Motor neuron (in vitro differentiated cells): ENCODE measurements at regions not wholly inside any gene's neighbourhood (a gene's known extent, or its start where the extent isn't known, plus 50 kb on each side); places are given as distances from the start of the nearest gene placed in this dataset.

Experiments used
- ATAC-seq, 8 experiments: fragments of 200-7000 bp; cut with Tn5 transposase; replicated peaks in 6 of 8; 2 replicates each; pipeline ENCODE4 v1.8.0; 2021; ENCODE audit warnings: mild to moderate bottlenecking in 8 of 8, moderate library complexity in 8 of 8
- H3K27ac ChIP-seq, 2 donors: fragments of 250-450 bp; sonication (Bioruptor Pico); 2 replicates each; pipeline ENCODE4 v1.9.0; 2021; ENCODE audit warnings: antibody characterized with exemption in 2 of 2, mild to moderate bottlenecking in 2 of 2, moderate library complexity in 1 of 2
- H3K4me1 ChIP-seq, 2 donors: fragments of 250-450 bp; sonication (Bioruptor Pico); replicated peaks in 1 of 2; 2 replicates each; pipeline ENCODE4 v1.6.1; 2021; ENCODE audit warnings: antibody characterized with exemption in 2 of 2, mild to moderate bottlenecking in 2 of 2, moderate library complexity in 1 of 2
- H3K4me3 ChIP-seq, 5 donors: fragments of 250-450 bp; sonication (Bioruptor Pico); 2 replicates each; pipeline ENCODE4 v1.9.0; 2021; ENCODE audit warnings: antibody characterized with exemption in 5 of 5, mild to moderate bottlenecking in 5 of 5, moderate library complexity in 4 of 5
- WGBS, 10 experiments: fragments of 450-650 bp; shearing (Covaris generic); methylation state at CpG; one replicate each; pipeline ENCODE4 v1.0.0; 2022; 5-methylcytosine and 5-hydroxymethylcytosine counted together
- in situ Hi-C, 9 experiments: fragments of 400-800 bp; cut with MboI; loops; one replicate each; pipeline ENCODE4 v1.15.0; 2021; ENCODE audit warnings: low sequenced_read_pairs in 9 of 9, low pct_unique_long_range_greater_than_20kb in 2 of 9; ENCODE audit not compliant: unreplicated experiment in 9 of 9

DNA sequence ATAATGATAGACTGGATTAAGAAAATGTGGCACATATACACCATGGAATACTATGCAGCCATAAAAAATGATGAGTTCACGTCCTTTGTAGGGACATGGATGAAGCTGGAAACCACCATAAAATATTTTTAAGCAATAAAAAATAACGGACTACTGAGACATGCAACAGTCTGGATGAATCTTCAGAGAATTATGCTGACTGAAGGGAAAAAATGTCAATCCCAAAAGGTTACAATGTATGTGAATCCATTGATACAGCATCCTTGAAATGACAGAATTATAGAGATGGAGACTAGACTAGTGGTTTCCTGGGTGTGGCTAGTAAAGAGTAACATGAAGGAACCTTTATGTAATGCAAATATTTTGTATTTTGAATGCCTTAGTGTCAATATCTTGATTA lies 1808.6 kb upstream of the NUDT12 start:
- in situ Hi-C loops = no loop called here
- ATAC-seq = no peak
- WGBS, 10 experiments = 0 to 92% (median 14%) methylated on average over 1 to 2 of the region's 2 CpGs; no CpG with 5 or more reads in 3 of the 10 experiments
- Histone ChIP-seq H3K4me3 (no peak overlapping the region), H3K27ac (no peak overlapping the region), H3K4me1 (no peaks in the 10 kb centered on the region)

DNA sequence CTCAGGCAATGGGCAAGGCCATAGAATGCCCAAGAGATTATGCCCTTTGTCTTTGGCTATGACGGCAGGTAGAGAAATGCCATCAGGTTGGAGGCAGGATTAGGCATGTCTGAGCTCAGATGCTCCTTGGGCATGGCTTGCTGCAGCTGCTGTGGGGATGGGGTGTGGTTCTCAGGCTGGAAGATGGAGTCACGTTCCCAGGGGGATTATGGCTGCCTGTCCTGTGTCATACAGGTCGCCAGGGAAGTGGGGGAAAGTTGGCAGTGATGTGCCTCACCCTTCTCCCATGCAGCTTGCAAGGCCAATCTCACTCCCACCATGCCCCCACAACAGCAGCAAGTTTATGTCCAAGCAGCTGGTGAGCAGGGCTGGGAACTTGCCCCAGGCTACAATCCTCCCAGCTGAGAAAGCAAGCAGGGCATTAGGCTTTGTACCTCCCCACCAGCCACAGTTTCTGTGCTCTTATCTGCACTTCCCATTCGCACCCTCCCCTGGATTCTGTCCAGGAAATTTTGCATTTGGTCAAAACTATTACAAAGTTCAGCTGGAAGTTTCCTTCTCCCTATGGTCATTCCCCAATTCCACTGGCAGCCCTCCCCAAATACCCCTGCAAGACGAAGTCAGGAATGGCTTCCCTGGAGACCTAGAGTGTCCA lies 1788.0 kb upstream of the NUDT12 start:
- Histone ChIP-seq H3K27ac (no peak overlapping the region), H3K4me1 (no peaks in the 10 kb centered on the region), H3K4me3 (no peak overlapping the region)
- ATAC-seq = peak in 2 of 8 experiments; percentile 49 to 69
- 0 to 92% (median 80%) methylated on average over 1 to 3 of the region's 5 CpGs; no CpG with 5 or more reads in 1 of the 10 experiments for WGBS, 10 experiments
- in situ Hi-C loops = no loop called here

DNA sequence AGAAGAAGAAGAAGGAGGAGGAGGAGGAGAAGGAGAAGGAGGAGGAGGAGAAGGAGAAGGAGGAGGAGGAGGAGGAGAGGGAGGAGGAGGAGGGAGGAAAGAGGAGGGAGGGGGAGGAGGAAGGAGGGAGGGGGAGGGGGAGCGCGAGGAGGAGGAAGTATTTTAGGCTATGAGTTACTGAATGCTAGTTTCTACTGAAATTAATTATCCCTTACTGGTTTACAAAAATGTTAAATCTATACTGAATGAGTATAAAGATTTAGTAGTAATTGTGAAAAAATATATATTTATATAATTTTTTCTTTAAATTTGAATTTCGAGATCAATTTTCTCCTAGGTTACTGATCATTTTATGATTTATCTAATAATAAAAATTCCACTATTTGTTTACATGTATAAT lies 1769.0 kb upstream of the NUDT12 start:
- H3K27ac ChIP-seq = no peak overlapping the region
- in situ Hi-C loops = no loop called here
- no peaks in the 10 kb centered on the region for H3K4me1 ChIP-seq
- no peak for ATAC-seq
- no peak overlapping the region for H3K4me3 ChIP-seq
- WGBS, 10 experiments = 20 to 100% (median 63%) methylated on average over 1 of the region's 3 CpGs; no CpG with 5 or more reads in 2 of the 10 experiments

DNA sequence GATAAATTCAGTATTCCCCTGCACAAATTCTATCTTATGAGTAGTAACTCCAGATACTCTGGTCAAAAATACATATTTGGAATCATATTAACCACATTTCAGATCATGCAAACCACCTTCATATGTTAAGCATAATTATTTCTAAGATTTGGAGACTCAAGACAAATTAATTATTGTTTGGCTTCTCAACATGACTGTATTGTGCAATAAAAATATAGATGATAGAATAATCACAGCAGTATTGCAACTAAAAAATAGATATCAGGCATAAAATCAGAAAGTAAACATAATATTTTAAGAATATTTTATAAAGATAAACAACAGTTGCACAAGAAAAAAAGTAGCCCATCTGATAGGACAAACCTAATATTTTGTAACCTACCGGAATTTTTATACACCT lies 1767.6 kb upstream of the NUDT12 start:
- in situ Hi-C loops = no loop called here
- WGBS, 10 experiments = 0 to 100% (median 90%) methylated on average over 1 of the region's 1 CpG; no CpG with 5 or more reads in 1 of the 10 experiments
- Histone ChIP-seq H3K4me3 (no peak overlapping the region), H3K4me1 (no peaks in the 10 kb centered on the region), H3K27ac (no peak overlapping the region)
- ATAC-seq = no peak

DNA sequence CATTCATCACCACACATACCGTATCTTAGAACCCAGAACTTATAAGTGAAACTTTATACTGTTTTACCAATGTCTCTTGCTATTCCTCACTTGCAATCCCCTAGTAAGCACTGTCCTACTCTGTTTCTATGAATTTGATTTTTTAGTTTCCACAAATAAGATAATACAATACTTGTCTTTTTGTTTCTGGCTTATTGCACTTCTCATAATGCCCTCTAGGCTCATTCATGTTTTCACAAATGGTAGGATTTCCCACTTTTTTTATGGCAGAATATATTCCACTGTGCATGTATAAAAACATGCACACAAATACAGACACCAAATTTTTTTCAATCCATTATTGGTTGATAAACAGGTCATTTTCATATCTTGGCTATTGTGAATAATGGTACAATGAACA lies 1742.3 kb upstream of the NUDT12 start:
- Histone ChIP-seq H3K27ac (no peak overlapping the region), H3K4me1 (no peaks in the 10 kb centered on the region), H3K4me3 (no peak overlapping the region)
- ATAC-seq = no peak
- 17 to 100% (median 83%) methylated on average over 1 of the region's 1 CpG; no CpG with 5 or more reads in 3 of the 10 experiments for WGBS, 10 experiments
- in situ Hi-C loops = no loop called here

DNA sequence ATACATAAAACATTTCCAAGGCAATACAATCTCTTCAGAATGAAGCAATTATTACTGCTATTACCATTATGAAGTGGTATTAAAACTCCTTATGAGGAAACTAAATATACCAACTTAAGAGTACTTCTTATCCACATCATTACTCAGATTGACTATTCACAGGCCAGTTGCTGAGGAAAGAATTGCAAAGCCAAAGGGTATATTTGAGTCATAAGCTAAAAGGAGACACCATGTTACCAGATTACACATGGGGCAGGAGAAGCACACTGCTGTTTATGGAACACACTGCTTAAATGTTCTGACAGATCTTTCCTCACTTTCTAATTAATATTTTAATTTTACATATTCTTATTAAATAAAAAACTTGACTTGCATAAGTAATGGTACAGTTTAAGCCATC lies 1726.4 kb upstream of the NUDT12 start:
- Histone ChIP-seq H3K4me3 (no peak overlapping the region), H3K27ac (no peak overlapping the region), H3K4me1 (no peaks in the 10 kb centered on the region)
- ATAC-seq = no peak
- in situ Hi-C loops = no loop called here

- H3K4me1 ChIP-seq = no peaks in the 10 kb centered on the region
- no peak overlapping the region for H3K4me3 ChIP-seq
- ATAC-seq = no peak
- in situ Hi-C loops = no loop called here
- H3K27ac ChIP-seq = no peak overlapping the region
Measured at GRCh38 chr5:105283134-105283533, 1720.5 kb upstream of the NUDT12 start.

DNA sequence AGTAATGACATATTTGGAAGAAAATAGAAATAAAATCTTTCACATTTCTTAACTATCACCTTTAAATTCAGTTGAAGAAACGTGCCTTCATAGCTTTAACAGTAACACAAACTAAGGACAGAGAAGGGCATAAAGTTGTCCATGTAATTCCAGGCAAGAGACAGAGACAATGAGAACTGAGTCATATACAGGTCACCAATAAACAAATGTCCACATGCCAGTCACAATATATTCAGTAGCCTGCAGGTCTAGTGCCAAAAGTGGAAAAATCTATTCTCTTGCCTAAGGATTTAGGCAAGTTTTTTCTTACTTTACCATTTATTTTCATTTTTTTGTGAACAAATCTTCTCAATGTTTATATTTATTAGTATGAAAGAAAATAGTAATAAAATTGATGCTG lies 1711.5 kb upstream of the NUDT12 start:
- H3K4me3 ChIP-seq = no peak overlapping the region
- in situ Hi-C loops = no loop called here
- H3K4me1 ChIP-seq = no peaks in the 10 kb centered on the region
- no peak for ATAC-seq
- WGBS, 10 experiments = 0 to 100% (median 67%) methylated on average over 1 of the region's 1 CpG; no CpG with 5 or more reads in 1 of the 10 experiments
- H3K27ac ChIP-seq = no peak overlapping the region

GRCh38 chr5:105263515-105263914 lies 1700.9 kb upstream of the NUDT12 start:
- H3K27ac ChIP-seq = no peak overlapping the region
- in situ Hi-C loops = no loop called here
- ATAC-seq = peak in 4 of 8 experiments; percentile 12 to 55 (median 29)
- 0 to 63% (median 41%) methylated on average over 1 of the region's 1 CpG; no CpG with 5 or more reads in 2 of the 10 experiments for WGBS, 10 experiments
- H3K4me1 ChIP-seq = no peaks in the 10 kb centered on the region
- H3K4me3 ChIP-seq = no peak overlapping the region

DNA sequence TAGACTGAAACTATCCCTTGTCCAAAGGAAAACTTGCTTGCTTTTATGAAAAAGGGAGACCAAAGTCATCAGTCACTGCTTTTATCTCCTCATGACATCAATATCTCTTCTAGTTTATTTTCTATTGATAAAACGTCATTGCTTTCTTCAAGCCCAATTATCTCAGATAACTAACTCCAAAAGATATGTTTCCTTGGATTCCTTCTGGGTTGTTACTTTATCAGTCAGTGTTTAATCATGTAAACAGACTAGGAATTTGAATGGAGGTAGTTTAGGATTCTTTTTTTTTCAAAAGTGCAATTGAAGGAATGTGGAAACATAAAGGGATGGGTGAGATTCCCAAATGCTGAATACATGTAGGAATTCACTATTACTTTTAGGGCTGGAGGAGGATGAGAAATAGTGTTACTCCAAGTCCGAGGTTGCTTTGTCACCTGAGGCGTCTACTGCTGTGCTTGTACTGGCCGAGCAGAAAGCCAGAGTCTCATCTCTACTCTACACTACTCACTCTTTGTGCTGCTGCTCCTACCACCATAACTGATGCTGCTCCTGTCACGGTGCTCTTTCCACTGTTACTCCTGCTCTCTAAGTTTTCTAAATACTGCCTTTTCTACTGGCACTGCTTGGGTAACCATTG lies 1697.1 kb upstream of the NUDT12 start:
- WGBS, 10 experiments = 0 to 90% (median 43%) methylated on average over 1 to 5 of the region's 5 CpGs; no CpG with 5 or more reads in 2 of the 10 experiments
- Histone ChIP-seq H3K4me3 (no peak overlapping the region), H3K27ac (no peak overlapping the region), H3K4me1 (no peaks in the 10 kb centered on the region)
- in situ Hi-C loops = no loop called here
- ATAC-seq = no peak

GRCh38 chr5:105238561-105238960 lies 1676.0 kb upstream of the NUDT12 start:
- no peak for ATAC-seq
- no peak overlapping the region for H3K27ac ChIP-seq
- WGBS, 10 experiments = 8 to 90% (median 65%) methylated on average over 1 to 3 of the region's 3 CpGs
- no peaks in the 10 kb centered on the region for H3K4me1 ChIP-seq
- in situ Hi-C loops = no loop called here
- no peak overlapping the region for H3K4me3 ChIP-seq

- in situ Hi-C loops = no loop called here
- Histone ChIP-seq H3K27ac (no peak overlapping the region), H3K4me3 (no peak overlapping the region), H3K4me1 (no peaks in the 10 kb centered on the region)
- WGBS, 10 experiments = 9 to 96% (median 69%) methylated on average over 3 to 4 of the region's 4 CpGs; no CpG with 5 or more reads in 1 of the 10 experiments
- ATAC-seq = peak in 1 of 8 experiments; percentile 71
Measured at GRCh38 chr5:105230516-105231157, 1668.0 kb upstream of the NUDT12 start.

DNA sequence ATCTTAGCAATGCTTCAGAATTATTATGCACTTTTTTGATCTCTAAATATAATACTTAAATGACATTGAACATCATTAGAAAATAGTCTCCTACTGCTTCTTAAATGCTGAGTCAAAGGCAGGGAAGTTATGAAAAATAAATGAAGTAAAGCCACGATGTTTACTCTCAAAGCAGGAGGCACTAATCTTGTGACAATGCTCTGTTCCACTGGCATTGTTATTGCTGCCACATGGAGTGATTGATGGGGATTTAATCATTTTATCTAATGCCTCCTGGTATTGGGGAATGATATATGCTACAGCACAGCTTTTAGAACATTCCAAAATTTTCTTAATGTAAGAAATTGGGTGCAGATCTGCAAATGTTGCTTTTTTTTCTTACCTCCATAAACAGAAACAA lies 1655.4 kb upstream of the NUDT12 start:
- 0 to 25% (median 0%) methylated on average over 1 of the region's 1 CpG; no CpG with 5 or more reads in 4 of the 10 experiments for WGBS, 10 experiments
- in situ Hi-C loops = no loop called here

More for the DNA sequence above, 1655.4 kb upstream of the NUDT12 start:
- Histone ChIP-seq H3K27ac (no peak overlapping the region), H3K4me1 (no peaks in the 10 kb centered on the region), H3K4me3 (no peak overlapping the region)
- peak in 4 of 8 experiments; percentile 42 to 78 (median 64) for ATAC-seq
